Epithelial cell of esophagus (primary cell): ENCODE measurements at regions not wholly inside any gene's neighbourhood (a gene's known extent, or its start where the extent isn't known, plus 50 kb on each side); places are given as distances from the start of the nearest gene placed in this dataset.
A peak's percentile ranks its signal among the peaks of the same experiment; 100 is the strongest.
"Not testable (repeated sequence)": the region's sequence is repeated elsewhere in the genome, so short reads cannot be mapped to it uniquely, and the experiment has no call there.

Experiments
- DNase-seq: peaks from one replicate; pipeline ENCODE4 v3.0.0; 2010; ENCODE audit warnings: low read depth
- H3K4me3 ChIP-seq: 2 replicates; pipeline ENCODE4 v1.5.1; 2011; ENCODE audit warnings: mild to moderate bottlenecking, low read length, control low read depth
- CTCF ChIP-seq: IDR thresholded peaks from 2 replicates; pipeline ENCODE4 v1.5.1; 2011; ENCODE audit warnings: low read depth, mild to moderate bottlenecking, low read length, control low read depth, inconsistent platforms; ENCODE audit not compliant: insufficient read depth; ENCODE audit errors: missing control alignments

GRCh38 chr5:103679873-103680272 is 117.3 kb upstream of the NUDT12 start:
- no peak for TF ChIP-seq CTCF
- no peak for DNase-seq
- no peak overlapping the region for H3K4me3 ChIP-seq

GRCh38 chr5:103676198-103676597 is 113.6 kb upstream of the NUDT12 start:
- H3K4me3 ChIP-seq, result not testable (repeated sequence)
- peak; percentile 55 for DNase-seq

- DNase-seq, result no peak
- TF ChIP-seq CTCF, result no peak
- H3K4me3 ChIP-seq, result no peak overlapping the region
Observed at GRCh38 chr5:103674739-103675138, 112.2 kb upstream of the NUDT12 start.

GRCh38 chr5:103674251-103674650 is 111.7 kb upstream of the NUDT12 start:
- DNase-seq, result no peak
- no peak for TF ChIP-seq CTCF
- H3K4me3 ChIP-seq, result no peak overlapping the region

GRCh38 chr5:103669615-103670014 is 107.0 kb upstream of the NUDT12 start:
- no peak for TF ChIP-seq CTCF
- H3K4me3 ChIP-seq, result no peak overlapping the region
- no peak for DNase-seq

GRCh38 chr5:103668281-103668680 is 105.7 kb upstream of the NUDT12 start:
- no peak for DNase-seq
- no peak for TF ChIP-seq CTCF

GRCh38 chr5:103667068-103667467 is 104.5 kb upstream of the NUDT12 start:
- H3K4me3 ChIP-seq, result no peak overlapping the region
- peak; percentile 36 for DNase-seq
- TF ChIP-seq CTCF, result no peak

More at GRCh38 chr5:103668281-103668680, 105.7 kb upstream of the NUDT12 start:
- no peak overlapping the region for H3K4me3 ChIP-seq

- DNase-seq, result no peak
- H3K4me3 ChIP-seq, result no peak overlapping the region
- no peak for TF ChIP-seq CTCF
Observed at GRCh38 chr5:103657301-103657700, 94.7 kb upstream of the NUDT12 start.
